Ovary (tissue), 7 donors: ENCODE measurements at regions not wholly inside any gene's neighbourhood (a gene's known extent, or its start where the extent isn't known, plus 50 kb on each side); places are given as distances from the start of the nearest gene placed in this dataset.

Experiments
- DNase-seq, 5 donors: peaks; one replicate each; pipeline ENCODE4 v3.0.0-alpha.2; 2019 to 2020
- H3K27ac ChIP-seq, 2 donors: fragments of 200-600 bp; one replicate each; pipeline versions ENCODE4 v1.5.1 to v1.8.0; 2019 to 2022
- H3K27me3 ChIP-seq: fragments of 200-600 bp; one replicate; pipeline ENCODE4 v1.8.0; 2022
- H3K36me3 ChIP-seq: fragments of 200-600 bp; sonication (generic); one replicate; pipeline ENCODE4 v1.5.1; 2019
- H3K4me1 ChIP-seq: one replicate; pipeline ENCODE4 v1.8.1; 2013; ENCODE audit warnings: mild to moderate bottlenecking, moderate library complexity; ENCODE audit not compliant: insufficient read depth
- H3K4me3 ChIP-seq: fragments of 200-600 bp; sonication (generic); one replicate; pipeline ENCODE4 v1.5.1; 2017
- H3K9me3 ChIP-seq, 2 donors: fragments of 200-600 bp in 1 of 2; sonication (generic) in 1 of 2; one replicate each; pipeline versions ENCODE4 v1.5.1 to v1.8.1; 2013 to 2019; ENCODE audit warnings: mild to moderate bottlenecking in 1 of 2, moderate library complexity in 1 of 2
- CTCF ChIP-seq, 3 donors: fragments of 450-650 bp in 2 of 3; fragments of 200-600 bp in 1 of 3; IDR thresholded peaks; one replicate each; pipeline versions ENCODE4 v1.5.1 to v1.8.0; 2016 to 2022; ENCODE audit warnings: antibody characterized with exemption in 3 of 3, mild to moderate bottlenecking in 1 of 3
- EP300 ChIP-seq: sonication (generic); formaldehyde crosslinking; IDR thresholded peaks from one replicate; pipeline ENCODE4 v1.6.1; 2017; ENCODE audit warnings: antibody characterized with exemption
- POLR2A ChIP-seq: fragments of 450-650 bp; IDR thresholded peaks from one replicate; pipeline ENCODE4 v1.6.1; 2017; ENCODE audit warnings: antibody characterized with exemption, mild to moderate bottlenecking, moderate library complexity
- WGBS, 3 donors: extraction: QIAGEN DNeasy Blood & Tissue Kit in 1 of 3; methylation state at CpG; one replicate each; pipeline versions ENCODE4 v1.1.5 to v1.1.7; 2013 to 2017; 5-methylcytosine and 5-hydroxymethylcytosine counted together
- intact Hi-C, 4 donors: fragments of 100-400 bp; cut with DNase I; formaldehyde crosslinking; loops; one replicate each; pipeline versions ENCODE4 v1.11.0 to v1.15.1; 2022 to 2023
- donor health status: DM: no; HTN: no; CAD: no; lungs with moderate emphysema.
- donor health status: DM: no; HTN: no; CAD: no.
- donor health status: Bipolar disorder and iron deficiency.
- donor health status: DM: no; HTN: no; CAD: no.
- donor health status: DM: yes; HTN: yes; CAD: no.

DNA sequence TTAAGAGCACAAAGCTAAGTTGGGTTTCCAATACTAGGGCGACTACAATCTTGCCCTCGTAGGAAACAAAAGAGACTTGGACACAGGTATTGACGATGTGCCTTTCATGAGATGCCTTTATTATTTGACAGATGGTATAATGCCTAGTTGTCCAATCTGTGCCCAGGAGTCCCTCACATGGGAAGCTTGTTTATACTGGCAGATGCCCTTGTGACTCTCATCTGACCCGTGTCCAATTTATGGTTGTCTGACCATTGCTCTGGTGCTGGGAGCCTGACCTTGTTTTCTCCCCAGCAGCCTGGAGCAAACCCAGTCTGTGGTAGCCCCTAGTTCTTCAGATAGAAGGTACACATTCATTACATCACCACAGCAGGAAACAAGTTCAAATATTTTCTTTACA lies 511.7 kb downstream of the AGTPBP1 start:
- WGBS, 3 donors: 58 to 85% (median 84%) methylated on average over 4 of the region's 4 CpGs
- Histone ChIP-seq H3K4me1 (no peaks in the 10 kb centered on the region), H3K4me3 (no peak overlapping the region), H3K36me3 (no peaks in the 10 kb centered on the region), H3K9me3 (no peaks in the 10 kb centered on the region), H3K27ac (no peak overlapping the region), H3K27me3 (no peaks in the 10 kb centered on the region)
- no peak for DNase-seq
- intact Hi-C loops: no loop called here
- TF ChIP-seq CTCF (IDR thresholded peaks at IDR 0.05) (no peak), EP300 (no peak), POLR2A (no peak)

DNA sequence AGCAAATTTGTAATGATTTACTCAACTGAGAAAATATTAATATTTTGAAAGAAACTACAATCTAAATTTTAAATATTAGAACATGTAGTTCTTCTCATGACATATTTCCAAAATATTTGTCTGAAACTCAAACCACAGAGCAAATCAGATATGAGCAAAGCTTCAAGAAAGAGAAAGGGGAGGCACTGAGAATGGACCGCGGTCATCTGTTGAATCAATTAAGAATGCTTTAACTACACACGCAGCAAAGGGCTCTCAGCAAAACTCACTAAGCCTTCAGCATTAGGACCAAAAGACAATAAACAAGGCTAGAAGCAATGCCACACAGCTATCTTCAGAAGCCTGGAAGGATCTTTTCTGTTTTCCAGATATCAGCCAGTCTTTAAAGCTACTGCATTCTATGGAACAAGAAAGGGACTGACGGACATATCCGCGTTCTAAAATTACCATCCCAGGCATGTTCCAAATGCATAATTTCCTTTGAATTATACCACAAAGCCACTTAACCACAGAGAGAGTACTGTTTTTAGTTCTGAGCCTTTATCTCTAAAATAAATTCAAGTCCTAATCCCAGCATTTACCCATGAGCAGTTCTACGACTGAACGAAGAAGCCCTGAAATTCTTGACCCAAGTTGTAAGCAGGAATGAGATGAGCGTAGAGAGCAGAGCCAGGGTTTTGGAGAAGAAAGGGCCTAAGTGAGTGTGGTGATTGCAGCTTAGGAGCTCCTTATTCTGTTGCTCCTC lies 513.5 kb downstream of the AGTPBP1 start:
- 24 to 43% (median 40%) methylated on average over 9 of the region's 9 CpGs for WGBS, 3 donors
- no peak for DNase-seq

DNA sequence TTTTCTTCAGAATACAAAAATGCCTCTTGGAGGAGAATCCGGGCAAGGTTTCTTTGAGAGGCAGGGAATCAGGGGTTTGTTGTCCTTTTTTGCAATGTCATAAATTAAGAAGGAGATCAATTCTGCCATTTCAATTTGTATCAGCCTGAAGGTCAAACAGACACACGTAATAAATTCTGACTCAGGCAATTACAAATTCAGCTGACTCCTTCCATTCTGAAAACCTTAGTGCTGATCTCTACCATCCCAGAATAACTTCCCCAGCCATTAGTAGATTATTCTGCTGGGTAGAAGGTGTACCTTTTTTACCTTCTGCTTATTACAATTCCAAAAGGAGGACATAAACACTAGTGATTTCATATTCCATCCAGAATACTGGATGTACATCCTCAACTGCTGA lies 516.6 kb downstream of the AGTPBP1 start:
- Histone ChIP-seq H3K27ac (no peak overlapping the region), H3K4me3 (no peak overlapping the region), H3K4me1 (no peaks in the 10 kb centered on the region), H3K36me3 (no peaks in the 10 kb centered on the region), H3K9me3 (no peaks in the 10 kb centered on the region), H3K27me3 (no peaks in the 10 kb centered on the region)
- 47 to 63% (median 50%) methylated on average over 2 of the region's 2 CpGs for WGBS, 3 donors
- no peak for TF ChIP-seq POLR2A
- no peak for TF ChIP-seq EP300
- no peak for TF ChIP-seq CTCF (IDR thresholded peaks at IDR 0.05)
- DNase-seq: no peak
- intact Hi-C loops: no loop called here

More for the DNA sequence above, 513.5 kb downstream of the AGTPBP1 start:
- TF ChIP-seq CTCF (IDR thresholded peaks at IDR 0.05) (no peak), POLR2A (no peak), EP300 (no peak)
- intact Hi-C loops: no loop called here
- no peak overlapping the region for H3K27ac ChIP-seq
- H3K9me3 ChIP-seq: no peaks in the 10 kb centered on the region
- H3K4me3 ChIP-seq: no peak overlapping the region
- H3K4me1 ChIP-seq: no peaks in the 10 kb centered on the region
- H3K36me3 ChIP-seq: no peaks in the 10 kb centered on the region
- no peaks in the 10 kb centered on the region for H3K27me3 ChIP-seq

GRCh38 chr9:85224729-85225128 lies 517.0 kb downstream of the AGTPBP1 start:
- Histone ChIP-seq H3K4me1 (no peaks in the 10 kb centered on the region), H3K36me3 (no peaks in the 10 kb centered on the region), H3K27me3 (no peaks in the 10 kb centered on the region), H3K4me3 (no peak overlapping the region), H3K9me3 (no peaks in the 10 kb centered on the region), H3K27ac (no peak overlapping the region)
- intact Hi-C loops: no loop called here
- no peak for DNase-seq
- 55 to 60% (median 59%) methylated on average over 4 of the region's 4 CpGs for WGBS, 3 donors
- TF ChIP-seq POLR2A: no peak
- TF ChIP-seq CTCF (IDR thresholded peaks at IDR 0.05): no peak
- no peak for TF ChIP-seq EP300
